Retinal pigment epithelial cell (primary cell): ENCODE measurements at regions not wholly inside any gene's neighbourhood (a gene's known extent, or its start where the extent isn't known, plus 50 kb on each side); places are given as distances from the start of the nearest gene placed in this dataset.

Source experiments
- DNase-seq: peaks from one replicate; pipeline ENCODE4 v3.0.0-alpha.2; 2010; ENCODE audit warnings: low read depth
- H3K4me3 ChIP-seq: 2 replicates; pipeline ENCODE4 v1.5.1; 2011; ENCODE audit warnings: mild to moderate bottlenecking, low read length, control low read depth, moderate library complexity
- TF ChIP-seq, protein P1 (sequence below): conservative IDR thresholded peaks from 2 replicates; pipeline ENCODE4 v1.5.1; 2011; ENCODE audit warnings: low read depth, low read length, control low read depth, inconsistent platforms

DNA sequence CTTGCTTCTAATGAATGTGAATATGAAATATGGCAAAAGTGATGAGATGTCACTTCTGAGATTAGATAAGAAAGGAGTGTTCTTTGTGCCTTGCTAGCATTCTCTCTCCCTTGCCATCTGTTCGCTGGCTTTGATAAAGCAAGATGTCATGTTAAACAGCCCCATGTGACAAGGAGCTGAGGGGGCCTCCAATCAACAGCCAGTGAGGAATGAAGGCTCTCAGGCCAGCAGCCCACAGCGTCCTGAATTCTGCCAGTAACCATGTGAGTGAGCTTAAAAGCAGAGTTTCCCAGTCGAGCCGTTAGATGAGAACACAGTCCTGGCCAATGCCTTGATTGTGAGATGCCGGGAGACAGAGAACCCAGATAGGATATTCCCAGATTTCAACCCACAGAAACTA is 198.8 kb downstream of the IRS1 start:
- TF ChIP-seq, protein P1, sequence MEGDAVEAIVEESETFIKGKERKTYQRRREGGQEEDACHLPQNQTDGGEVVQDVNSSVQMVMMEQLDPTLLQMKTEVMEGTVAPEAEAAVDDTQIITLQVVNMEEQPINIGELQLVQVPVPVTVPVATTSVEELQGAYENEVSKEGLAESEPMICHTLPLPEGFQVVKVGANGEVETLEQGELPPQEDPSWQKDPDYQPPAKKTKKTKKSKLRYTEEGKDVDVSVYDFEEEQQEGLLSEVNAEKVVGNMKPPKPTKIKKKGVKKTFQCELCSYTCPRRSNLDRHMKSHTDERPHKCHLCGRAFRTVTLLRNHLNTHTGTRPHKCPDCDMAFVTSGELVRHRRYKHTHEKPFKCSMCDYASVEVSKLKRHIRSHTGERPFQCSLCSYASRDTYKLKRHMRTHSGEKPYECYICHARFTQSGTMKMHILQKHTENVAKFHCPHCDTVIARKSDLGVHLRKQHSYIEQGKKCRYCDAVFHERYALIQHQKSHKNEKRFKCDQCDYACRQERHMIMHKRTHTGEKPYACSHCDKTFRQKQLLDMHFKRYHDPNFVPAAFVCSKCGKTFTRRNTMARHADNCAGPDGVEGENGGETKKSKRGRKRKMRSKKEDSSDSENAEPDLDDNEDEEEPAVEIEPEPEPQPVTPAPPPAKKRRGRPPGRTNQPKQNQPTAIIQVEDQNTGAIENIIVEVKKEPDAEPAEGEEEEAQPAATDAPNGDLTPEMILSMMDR: no peak
- no peak overlapping the region for H3K4me3 ChIP-seq
- no peak for DNase-seq

DNA sequence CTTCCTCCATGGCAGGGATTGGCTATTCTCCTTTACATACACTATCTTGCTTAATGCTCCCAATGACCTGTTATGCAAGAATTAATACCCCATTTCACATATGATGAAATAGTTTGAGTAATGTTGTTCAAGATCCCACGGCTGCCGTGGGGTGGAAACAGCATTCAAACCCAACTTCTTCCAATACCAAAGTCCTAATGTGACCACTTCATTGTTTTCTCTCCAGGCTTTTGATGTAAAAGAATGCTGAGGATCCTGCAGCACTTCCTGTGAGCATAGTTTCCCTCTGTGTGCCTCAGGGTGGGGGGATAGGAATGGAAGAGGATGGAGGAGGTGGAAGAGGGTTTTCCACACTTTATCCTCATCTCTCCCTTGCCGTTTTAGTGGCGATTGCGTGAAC is 199.4 kb downstream of the IRS1 start:
- no peak overlapping the region for H3K4me3 ChIP-seq
- TF ChIP-seq, protein P1: no peak
- DNase-seq: no peak

- no peak for DNase-seq
- no peak overlapping the region for H3K4me3 ChIP-seq
- TF ChIP-seq, protein P1: no peak
Measured at GRCh38 chr2:226589043-226589442, 210.6 kb downstream of the IRS1 start.

DNA sequence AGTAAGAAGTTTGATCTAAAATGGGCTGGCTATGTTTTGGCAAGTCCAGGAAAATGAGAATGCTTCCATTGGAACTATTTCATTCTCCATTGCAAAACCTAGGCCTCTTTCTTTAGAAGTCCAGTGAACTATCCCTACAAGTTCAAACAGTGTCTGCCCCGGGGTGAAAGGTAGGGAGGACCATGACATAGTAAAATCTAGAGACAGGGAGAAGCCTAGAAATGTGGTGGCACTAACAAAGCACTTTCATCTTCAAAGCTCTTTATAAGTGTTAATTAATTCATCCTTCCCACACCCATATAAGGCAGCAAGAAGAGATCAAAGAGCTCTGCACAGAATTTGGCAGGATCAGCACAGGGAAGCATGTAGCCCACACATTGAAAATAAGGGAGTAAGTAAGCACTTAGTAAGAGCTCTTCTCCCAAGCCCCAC is 214.5 kb downstream of the IRS1 start:
- TF ChIP-seq, protein P1: no peak
- no peak overlapping the region for H3K4me3 ChIP-seq
- DNase-seq: no peak

DNA sequence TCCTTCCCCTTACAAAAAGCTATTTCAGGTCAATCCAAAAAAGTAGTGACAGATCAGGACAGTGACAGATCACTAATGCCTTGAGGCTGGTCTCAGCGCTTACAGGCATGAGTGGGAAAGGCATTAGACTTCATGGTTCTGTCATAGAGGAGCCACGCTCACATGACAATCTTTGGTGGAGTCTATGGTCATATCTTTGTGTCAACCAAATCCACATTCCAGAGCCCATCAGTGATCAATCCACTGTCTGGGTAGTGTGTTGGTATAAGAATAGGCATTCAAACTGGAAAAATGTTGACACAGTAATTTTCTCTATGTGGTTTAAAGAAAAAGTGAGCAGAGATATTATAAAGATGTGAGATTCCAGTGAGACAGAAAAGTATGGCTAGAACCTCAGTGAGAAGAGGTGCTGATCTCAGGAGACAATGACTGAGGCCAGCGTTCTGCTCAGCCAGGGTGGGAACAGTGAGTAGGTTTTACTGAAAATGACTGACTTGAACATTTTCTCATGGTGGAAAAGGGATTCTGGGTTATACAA is 215.0 kb downstream of the IRS1 start:
- no peak overlapping the region for H3K4me3 ChIP-seq
- DNase-seq: no peak
- TF ChIP-seq, protein P1: no peak

- DNase-seq: peak; percentile 81
- no peak overlapping the region for H3K4me3 ChIP-seq
- TF ChIP-seq, protein P1: no peak
Measured at GRCh38 chr2:226583715-226584114, 215.9 kb downstream of the IRS1 start.

DNA sequence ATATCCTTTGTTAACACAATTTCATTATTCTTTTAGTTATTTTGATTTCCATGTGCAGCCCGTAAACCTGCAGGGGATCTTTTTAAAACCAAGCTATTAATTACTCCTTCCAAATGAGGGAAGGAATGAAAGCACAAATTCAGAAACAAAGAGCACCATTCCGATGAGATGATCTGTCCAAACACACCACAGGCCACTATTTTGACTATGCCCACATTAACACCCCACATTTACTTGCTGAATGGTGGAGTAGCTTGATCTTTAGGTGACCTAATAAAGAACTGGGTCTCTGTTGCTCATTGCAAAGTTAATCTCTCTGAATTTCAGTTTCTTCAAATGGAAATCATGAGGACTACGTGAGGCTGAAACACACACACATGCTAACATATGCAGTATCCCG is 218.0 kb downstream of the IRS1 start:
- no peak overlapping the region for H3K4me3 ChIP-seq
- TF ChIP-seq, protein P1: no peak
- no peak for DNase-seq
